Activated CD4-positive, alpha-beta T cell treated with anti-CD3 and anti-CD28 coated beads for 36 hours (primary cell): ENCODE measurements at regions not wholly inside any gene's neighbourhood (a gene's known extent, or its start where the extent isn't known, plus 50 kb on each side); places are given as distances from the start of the nearest gene placed in this dataset.

Experiments
- ATAC-seq: fragments of 200-7000 bp; cut with Tn5 transposase; one replicate; pipeline ENCODE4 v1.10.0; 2021; ENCODE audit warnings: mild to moderate bottlenecking, moderate library complexity
- CTCF ChIA-PET: fragments of 350-600 bp; sonication (Branson Sonifier 250); formaldehyde crosslinking; loops from one replicate; lab custom pipeline; 2021; ENCODE audit warnings: antibody characterized with exemption; lab: Charles Lee
- POLR2A ChIA-PET: fragments of 350-600 bp; sonication (Branson Sonifier 250); formaldehyde crosslinking; loops from one replicate; lab custom pipeline; 2021; ENCODE audit warnings: antibody characterized with exemption, inconsistent platforms; lab: Charles Lee
- DNase-seq: peaks from one replicate; pipeline ENCODE4 v3.0.0-alpha.2; 2020
- H3K27ac Mint-ChIP-seq: one replicate; pipeline ENCODE4 v1.8.0; 2021; ENCODE audit warnings: mixed read lengths
- H3K27me3 Mint-ChIP-seq: one replicate; pipeline ENCODE4 v1.8.0; 2021; ENCODE audit warnings: mixed read lengths
- H3K36me3 Mint-ChIP-seq: one replicate; pipeline ENCODE4 v1.8.0; 2021; ENCODE audit warnings: low read depth, mixed read lengths
- H3K4me1 Mint-ChIP-seq: one replicate; pipeline ENCODE4 v1.8.0; 2021; ENCODE audit warnings: mixed read lengths
- H3K4me3 Mint-ChIP-seq: one replicate; pipeline ENCODE4 v1.8.0; 2021; ENCODE audit warnings: mild to moderate bottlenecking, moderate library complexity, mixed read lengths
- H3K9me3 Mint-ChIP-seq: one replicate; pipeline ENCODE4 v1.8.0; 2021; ENCODE audit warnings: low read depth, mixed read lengths
- intact Hi-C, 2 experiments: fragments of 100-400 bp; cut with DNase I in 1 of 2; cut with micrococcal nuclease in 1 of 2; formaldehyde crosslinking; loops; one replicate each; pipeline versions ENCODE4 v1.14.2 to v1.15.1; 2022 to 2024; cut with DNase I, micrococcal nuclease

- H3K36me3 Mint-ChIP-seq = no peaks in the 10 kb centered on the region
- no peak for DNase-seq
- ChIA-PET CTCF (no interaction called here), POLR2A (no interaction called here)
- H3K4me1 Mint-ChIP-seq = no peaks in the 10 kb centered on the region
- H3K9me3 Mint-ChIP-seq = peaks cover 6% of the 10 kb centered on the region
- H3K4me3 Mint-ChIP-seq = no peak overlapping the region
- no peak for ATAC-seq
- no peak overlapping the region for H3K27ac Mint-ChIP-seq
- H3K27me3 Mint-ChIP-seq = no peaks in the 10 kb centered on the region
- intact Hi-C loops = no loop called here
Observed at GRCh38 chr6:63371104-63371715, 51.4 kb upstream of the LGSN start.

GRCh38 chr6:63372951-63373533, 53.3 kb upstream of the LGSN start:
- CTCF ChIA-PET = no interaction called here
- no peak overlapping the region for H3K4me3 Mint-ChIP-seq

GRCh38 chr6:63389191-63389844, 69.5 kb upstream of the LGSN start:
- CTCF ChIA-PET = no interaction called here
- H3K27ac Mint-ChIP-seq = no peak overlapping the region
- H3K36me3 Mint-ChIP-seq = no peaks in the 10 kb centered on the region
- no peak for ATAC-seq
- H3K4me1 Mint-ChIP-seq = no peaks in the 10 kb centered on the region
- no peaks in the 10 kb centered on the region for H3K9me3 Mint-ChIP-seq
- intact Hi-C loops = no loop called here
- no peak for DNase-seq
- H3K4me3 Mint-ChIP-seq = no peak overlapping the region
- no peaks in the 10 kb centered on the region for H3K27me3 Mint-ChIP-seq
- POLR2A ChIA-PET = no interaction called here

More at GRCh38 chr6:63372951-63373533, 53.3 kb upstream of the LGSN start:
- no peak overlapping the region for H3K27ac Mint-ChIP-seq
- H3K4me1 Mint-ChIP-seq = no peaks in the 10 kb centered on the region
- intact Hi-C loops = no loop called here
- H3K9me3 Mint-ChIP-seq = peaks cover 6% of the 10 kb centered on the region
- no peaks in the 10 kb centered on the region for H3K27me3 Mint-ChIP-seq
- H3K36me3 Mint-ChIP-seq = no peaks in the 10 kb centered on the region
- POLR2A ChIA-PET = no interaction called here
- no peak for DNase-seq
- no peak for ATAC-seq

GRCh38 chr6:63391203-63391970, 71.6 kb upstream of the LGSN start:
- ATAC-seq = no peak
- Mint-ChIP-seq H3K9me3 (no peaks in the 10 kb centered on the region), H3K4me1 (no peaks in the 10 kb centered on the region), H3K36me3 (no peaks in the 10 kb centered on the region), H3K27ac (no peak overlapping the region), H3K27me3 (no peaks in the 10 kb centered on the region), H3K4me3 (no peak overlapping the region)
- POLR2A ChIA-PET = interaction anchor here (0.6 kb wide), 1 partner anchor 1861 kb away, joined by 3 read pairs; no protein-coding TSS in a partner anchor
- intact Hi-C loops = no loop called here
- CTCF ChIA-PET = no interaction called here
- no peak for DNase-seq

- no peaks in the 10 kb centered on the region for H3K9me3 Mint-ChIP-seq
- H3K4me1 Mint-ChIP-seq = no peaks in the 10 kb centered on the region
- no peak for DNase-seq
- intact Hi-C loops = no loop called here
- H3K4me3 Mint-ChIP-seq = no peak overlapping the region
- H3K36me3 Mint-ChIP-seq = no peaks in the 10 kb centered on the region
- POLR2A ChIA-PET = no interaction called here
- no peak overlapping the region for H3K27ac Mint-ChIP-seq
- no peak for ATAC-seq
- CTCF ChIA-PET = no interaction called here
- H3K27me3 Mint-ChIP-seq = peaks cover 2% of the 10 kb centered on the region
Observed at GRCh38 chr6:63392092-63392724, 72.4 kb upstream of the LGSN start.

- Mint-ChIP-seq H3K4me1 (no peaks in the 10 kb centered on the region), H3K4me3 (no peak overlapping the region), H3K27me3 (peaks cover 3% of the 10 kb centered on the region), H3K27ac (no peak overlapping the region), H3K9me3 (no peaks in the 10 kb centered on the region), H3K36me3 (no peaks in the 10 kb centered on the region)
- intact Hi-C loops = no loop called here
- DNase-seq = no peak
- no peak for ATAC-seq
- ChIA-PET POLR2A (no interaction called here), CTCF (no interaction called here)
Observed at GRCh38 chr6:63394656-63395308, 75.0 kb upstream of the LGSN start.

GRCh38 chr6:63395381-63395780, 75.6 kb upstream of the LGSN start:
- Mint-ChIP-seq H3K9me3 (no peaks in the 10 kb centered on the region), H3K27me3 (peaks cover 3% of the 10 kb centered on the region), H3K4me3 (no peak overlapping the region), H3K27ac (no peak overlapping the region), H3K4me1 (no peaks in the 10 kb centered on the region), H3K36me3 (no peaks in the 10 kb centered on the region)
- DNase-seq (no peak), ATAC-seq (no peak)
- POLR2A ChIA-PET = no interaction called here
- intact Hi-C loops = no loop called here
- CTCF ChIA-PET = no interaction called here

GRCh38 chr6:63403725-63404124, 83.9 kb upstream of the LGSN start:
- Mint-ChIP-seq H3K27me3 (no peaks in the 10 kb centered on the region), H3K4me3 (no peak overlapping the region), H3K36me3 (no peaks in the 10 kb centered on the region), H3K27ac (no peak overlapping the region), H3K9me3 (no peaks in the 10 kb centered on the region), H3K4me1 (no peaks in the 10 kb centered on the region)
- intact Hi-C loops = no loop called here
- no peak for DNase-seq
- no peak for ATAC-seq
- POLR2A ChIA-PET = no interaction called here
- CTCF ChIA-PET = no interaction called here

- Mint-ChIP-seq H3K9me3 (no peaks in the 10 kb centered on the region), H3K27ac (no peak overlapping the region), H3K4me1 (no peaks in the 10 kb centered on the region), H3K27me3 (no peaks in the 10 kb centered on the region), H3K4me3 (no peak overlapping the region), H3K36me3 (no peaks in the 10 kb centered on the region)
- DNase-seq = no peak
- ChIA-PET POLR2A (no interaction called here), CTCF (no interaction called here)
- no peak for ATAC-seq
- intact Hi-C loops = no loop called here
Observed at GRCh38 chr6:63410435-63411426, 90.9 kb upstream of the LGSN start.

GRCh38 chr6:63415286-63415685, 95.5 kb upstream of the LGSN start:
- no peak overlapping the region for H3K4me3 Mint-ChIP-seq
- no peaks in the 10 kb centered on the region for H3K4me1 Mint-ChIP-seq
- intact Hi-C loops = no loop called here
- H3K36me3 Mint-ChIP-seq = no peaks in the 10 kb centered on the region
- H3K9me3 Mint-ChIP-seq = peaks cover 2% of the 10 kb centered on the region
- CTCF ChIA-PET = interaction anchor here (1.0 kb wide), 1 partner anchor 349 kb away, joined by 3 read pairs; no protein-coding TSS in a partner anchor
- POLR2A ChIA-PET = no interaction called here
- no peaks in the 10 kb centered on the region for H3K27me3 Mint-ChIP-seq
- no peak for DNase-seq
- no peak overlapping the region for H3K27ac Mint-ChIP-seq
- ATAC-seq = no peak
